ENCODE measurements at regions not wholly inside any gene's neighbourhood (a gene's known extent, or its start where the extent isn't known, plus 50 kb on each side); places are given as distances from the start of the nearest gene placed in this dataset.
"Not testable (repeated sequence)": the region's sequence is repeated elsewhere in the genome, so short reads cannot be mapped to it uniquely, and the experiment has no call there.

DNA sequence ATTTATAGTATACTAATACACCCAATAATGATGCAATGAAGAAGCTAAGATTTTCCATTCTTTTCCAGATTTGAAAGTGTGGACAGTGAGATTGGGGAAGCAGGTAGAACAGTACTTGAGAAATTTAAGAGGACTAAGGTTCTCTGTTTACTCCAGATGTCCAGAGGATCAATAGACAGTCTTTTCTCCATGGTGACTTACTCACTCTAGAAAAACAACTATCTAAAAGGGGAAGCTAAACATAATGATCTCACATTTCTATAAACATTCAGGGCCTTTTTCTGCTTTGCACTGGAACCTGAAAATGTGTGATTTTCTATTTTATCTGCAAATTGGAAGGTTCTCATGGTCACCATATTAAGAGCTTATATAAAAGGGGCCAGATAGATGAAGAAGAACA is 93.9 kb upstream of the ZBTB18 start:
- intact Hi-C loops (cut with DNase I; ENCODE audit: low total_unique reads) = no loop called here
- Histone ChIP-seq H3K36me3 (no peaks in the 10 kb centered on the region), H3K27ac (no peak overlapping the region), H3K4me1 (no peaks in the 10 kb centered on the region), H3K4me3 (no peak overlapping the region), H3K9me3 (no peaks in the 10 kb centered on the region), H3K27me3 (no peaks in the 10 kb centered on the region)
- no peak for TF ChIP-seq POLR2A (IDR thresholded peaks at IDR 0.05)
- TF ChIP-seq, protein P1, sequence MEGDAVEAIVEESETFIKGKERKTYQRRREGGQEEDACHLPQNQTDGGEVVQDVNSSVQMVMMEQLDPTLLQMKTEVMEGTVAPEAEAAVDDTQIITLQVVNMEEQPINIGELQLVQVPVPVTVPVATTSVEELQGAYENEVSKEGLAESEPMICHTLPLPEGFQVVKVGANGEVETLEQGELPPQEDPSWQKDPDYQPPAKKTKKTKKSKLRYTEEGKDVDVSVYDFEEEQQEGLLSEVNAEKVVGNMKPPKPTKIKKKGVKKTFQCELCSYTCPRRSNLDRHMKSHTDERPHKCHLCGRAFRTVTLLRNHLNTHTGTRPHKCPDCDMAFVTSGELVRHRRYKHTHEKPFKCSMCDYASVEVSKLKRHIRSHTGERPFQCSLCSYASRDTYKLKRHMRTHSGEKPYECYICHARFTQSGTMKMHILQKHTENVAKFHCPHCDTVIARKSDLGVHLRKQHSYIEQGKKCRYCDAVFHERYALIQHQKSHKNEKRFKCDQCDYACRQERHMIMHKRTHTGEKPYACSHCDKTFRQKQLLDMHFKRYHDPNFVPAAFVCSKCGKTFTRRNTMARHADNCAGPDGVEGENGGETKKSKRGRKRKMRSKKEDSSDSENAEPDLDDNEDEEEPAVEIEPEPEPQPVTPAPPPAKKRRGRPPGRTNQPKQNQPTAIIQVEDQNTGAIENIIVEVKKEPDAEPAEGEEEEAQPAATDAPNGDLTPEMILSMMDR (IDR thresholded peaks at IDR 0.05) = no peak
- DNase-seq = no peak

DNA sequence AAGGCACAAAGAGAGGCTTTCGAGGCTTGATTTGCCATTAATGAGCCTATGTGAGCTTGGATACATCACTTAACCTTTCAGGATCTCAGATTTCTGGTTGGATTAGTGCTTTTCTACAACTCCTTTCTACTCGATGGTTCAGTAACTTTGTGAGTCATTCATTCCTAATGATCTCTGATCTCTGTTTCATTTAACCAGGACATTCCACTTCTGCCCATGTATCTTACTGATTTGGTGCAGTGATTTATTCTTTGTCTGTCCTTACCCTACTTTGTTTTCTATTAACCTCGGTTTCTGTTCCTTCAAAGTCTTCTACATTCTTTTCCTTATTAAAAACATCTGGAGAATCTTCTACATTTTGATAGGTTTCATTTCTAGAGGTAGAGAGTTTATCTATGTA is 94.6 kb upstream of the ZBTB18 start:
- intact Hi-C loops (cut with DNase I; ENCODE audit: low total_unique reads) = no loop called here
- Histone ChIP-seq H3K4me1 (no peaks in the 10 kb centered on the region), H3K9me3 (no peaks in the 10 kb centered on the region), H3K27ac (no peak overlapping the region), H3K27me3 (no peaks in the 10 kb centered on the region), H3K4me3 (no peak overlapping the region), H3K36me3 (no peaks in the 10 kb centered on the region)
- no peak for TF ChIP-seq POLR2A (IDR thresholded peaks at IDR 0.05)
- TF ChIP-seq, protein P1 (IDR thresholded peaks at IDR 0.05) = no peak
- DNase-seq = no peak

DNA sequence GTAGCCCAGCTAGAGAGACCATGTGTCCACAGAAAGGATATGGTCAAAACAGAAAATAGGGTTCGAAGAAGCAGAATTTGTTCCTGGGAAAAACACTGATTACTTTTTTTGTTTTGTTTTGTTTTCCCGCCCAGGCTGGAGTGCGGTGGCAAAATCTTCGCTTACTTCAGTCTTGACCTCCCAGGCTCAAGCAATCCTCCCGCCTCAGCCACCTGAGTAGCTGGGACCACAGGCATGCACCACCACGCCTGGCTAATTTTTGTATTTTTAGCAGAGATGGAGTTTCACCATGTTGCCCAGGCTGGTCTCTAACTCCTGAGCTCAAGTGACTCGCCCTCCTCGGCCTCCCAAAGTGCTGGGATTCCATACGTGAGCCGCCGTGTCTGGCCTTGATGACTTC is 99.9 kb upstream of the ZBTB18 start:
- H3K9me3 ChIP-seq; H3K4me3 ChIP-seq; intact Hi-C loops (cut with DNase I; ENCODE audit: low total_unique reads); H3K36me3 ChIP-seq; H3K27ac ChIP-seq; DNase-seq; H3K27me3 ChIP-seq; H3K4me1 ChIP-seq: not testable (repeated sequence)

DNA sequence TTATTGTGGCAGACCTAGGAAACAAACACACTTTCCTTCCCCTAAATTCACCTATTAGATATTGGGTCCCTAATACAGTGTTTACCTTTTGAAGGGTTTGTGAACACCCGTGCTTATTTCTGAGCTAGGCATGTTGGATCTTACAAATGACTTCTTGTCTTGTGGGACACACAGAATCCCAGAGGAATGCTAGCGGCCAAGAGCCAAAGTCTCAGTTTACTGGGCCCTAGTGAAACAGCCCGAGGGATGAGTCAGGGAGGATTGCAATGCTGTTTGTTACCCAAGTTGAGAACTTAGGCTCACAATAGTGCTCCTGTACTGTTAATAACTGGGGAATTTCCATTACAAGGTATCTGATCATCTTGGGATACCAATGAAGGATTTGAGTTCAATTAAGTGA is 100.1 kb upstream of the AKT3 start:
- Histone ChIP-seq H3K27me3 (no peaks in the 10 kb centered on the region), H3K27ac (no peak overlapping the region), H3K9me3 (no peaks in the 10 kb centered on the region), H3K4me1 (no peaks in the 10 kb centered on the region), H3K4me3 (no peak overlapping the region), H3K36me3 (no peaks in the 10 kb centered on the region)
- TF ChIP-seq, protein P1 (IDR thresholded peaks at IDR 0.05) = no peak
- no peak for TF ChIP-seq POLR2A (IDR thresholded peaks at IDR 0.05)
- intact Hi-C loops (cut with DNase I; ENCODE audit: low total_unique reads) = no loop called here
- no peak for DNase-seq

DNA sequence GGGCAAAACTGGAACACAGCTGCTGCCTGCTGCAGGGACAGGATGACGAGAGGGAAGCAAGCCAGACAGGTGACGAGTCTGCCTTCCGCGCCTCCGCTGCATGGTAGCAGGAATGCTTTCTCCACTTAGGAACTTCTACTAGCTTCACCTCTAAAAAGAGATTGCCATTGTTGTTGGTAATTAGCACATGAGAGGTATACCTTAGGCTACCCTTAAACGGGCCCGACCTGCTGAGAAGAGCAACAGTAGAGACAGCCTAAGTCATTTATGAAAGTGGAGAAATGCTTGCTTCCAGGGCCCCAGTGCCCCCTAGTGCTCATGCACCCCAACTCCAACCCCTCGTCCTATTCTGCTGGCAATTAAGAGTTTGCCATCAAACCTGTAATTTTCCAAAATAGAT is 96.9 kb upstream of the AKT3 start:
- no peak for DNase-seq
- H3K27ac ChIP-seq = no peak overlapping the region
- H3K36me3 ChIP-seq = no peaks in the 10 kb centered on the region
- no peaks in the 10 kb centered on the region for H3K9me3 ChIP-seq
- H3K27me3 ChIP-seq = no peaks in the 10 kb centered on the region
- no peak for TF ChIP-seq POLR2A (IDR thresholded peaks at IDR 0.05)
- TF ChIP-seq, protein P1 (IDR thresholded peaks at IDR 0.05) = peak in 3 of 4 experiments; percentile 22 to 38 (median 29)
- H3K4me3 ChIP-seq = no peak overlapping the region
- no peaks in the 10 kb centered on the region for H3K4me1 ChIP-seq
- intact Hi-C loops (cut with DNase I; ENCODE audit: low total_unique reads) = no loop called here

DNA sequence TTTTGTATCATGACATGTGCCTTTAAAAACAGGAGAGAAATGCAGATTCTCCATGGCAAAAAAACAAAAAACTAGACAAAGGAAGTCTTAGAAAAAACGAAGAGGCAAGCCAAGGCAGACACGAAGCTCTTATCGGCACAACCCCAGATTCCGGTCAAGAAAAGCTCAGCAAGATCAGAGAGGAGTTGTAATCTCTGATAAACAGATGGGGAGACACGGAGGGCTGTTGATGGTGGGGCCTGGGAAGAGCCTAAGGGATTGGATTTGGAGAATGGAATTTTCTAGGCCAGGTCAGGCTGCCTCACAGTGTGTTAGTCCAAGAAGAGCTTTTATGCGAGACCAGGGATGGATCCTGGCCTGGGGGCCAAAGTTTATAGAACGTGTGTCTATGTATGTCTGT is 96.2 kb upstream of the AKT3 start:
- no peak for DNase-seq
- Histone ChIP-seq H3K27ac (no peak overlapping the region), H3K4me1 (no peaks in the 10 kb centered on the region), H3K9me3 (no peaks in the 10 kb centered on the region), H3K27me3 (no peaks in the 10 kb centered on the region), H3K4me3 (no peak overlapping the region), H3K36me3 (no peaks in the 10 kb centered on the region)
- TF ChIP-seq, protein P1 (IDR thresholded peaks at IDR 0.05) = no peak
- TF ChIP-seq POLR2A (IDR thresholded peaks at IDR 0.05) = no peak
- intact Hi-C loops (cut with DNase I; ENCODE audit: low total_unique reads) = no loop called here
